Kidney capillary endothelial cell (primary cell): ENCODE measurements at regions not wholly inside any gene's neighbourhood (a gene's known extent, or its start where the extent isn't known, plus 50 kb on each side); places are given as distances from the start of the nearest gene placed in this dataset.
"Not testable (repeated sequence)": the region's sequence is repeated elsewhere in the genome, so short reads cannot be mapped to it uniquely, and the experiment has no call there.

Experiments used
- DNase-seq: peaks from one replicate; pipeline ENCODE4 v3.0.0-alpha.2; 2018; ENCODE audit warnings: low spot score

- DNase-seq = no peak
Measured at GRCh38 chr6:938916-939315, 246.0 kb upstream of the EXOC2 start.

- DNase-seq = no peak
Measured at GRCh38 chr6:938271-938905, 245.4 kb upstream of the EXOC2 start.

- DNase-seq = no peak
Measured at GRCh38 chr6:935582-935981, 242.6 kb upstream of the EXOC2 start.

GRCh38 chr6:934686-935085 is 241.7 kb upstream of the EXOC2 start:
- DNase-seq = no peak

- DNase-seq = not testable (repeated sequence)
Measured at GRCh38 chr6:931919-932318, 239.0 kb upstream of the EXOC2 start.

- DNase-seq = no peak
Measured at GRCh38 chr6:927157-927556, 234.2 kb upstream of the EXOC2 start.

GRCh38 chr6:925656-926213 is 232.8 kb upstream of the EXOC2 start:
- DNase-seq = no peak

- DNase-seq = no peak
Measured at GRCh38 chr6:924661-925060, 231.7 kb upstream of the EXOC2 start.

GRCh38 chr6:921400-921799 is 228.5 kb upstream of the EXOC2 start:
- no peak for DNase-seq

GRCh38 chr6:920512-920911 is 227.6 kb upstream of the EXOC2 start:
- DNase-seq = no peak

GRCh38 chr6:919500-919899 is 226.6 kb upstream of the EXOC2 start:
- no peak for DNase-seq

GRCh38 chr6:917939-918338 is 225.0 kb upstream of the EXOC2 start:
- DNase-seq = no peak

GRCh38 chr6:917296-917695 is 224.4 kb upstream of the EXOC2 start:
- DNase-seq = no peak

- DNase-seq = no peak
Measured at GRCh38 chr6:916131-916530, 223.2 kb upstream of the EXOC2 start.

GRCh38 chr6:912871-913835 is 220.2 kb upstream of the EXOC2 start:
- no peak for DNase-seq

GRCh38 chr6:907928-908327 is 215.0 kb upstream of the EXOC2 start:
- no peak for DNase-seq

- DNase-seq = no peak
Measured at GRCh38 chr6:906920-907319, 214.0 kb upstream of the EXOC2 start.

GRCh38 chr6:905556-905955 is 212.6 kb upstream of the EXOC2 start:
- DNase-seq = no peak

GRCh38 chr6:904994-905393 is 212.1 kb upstream of the EXOC2 start:
- no peak for DNase-seq

GRCh38 chr6:903761-904160 is 210.8 kb upstream of the EXOC2 start:
- no peak for DNase-seq

- DNase-seq = no peak
Measured at GRCh38 chr6:901696-902460, 208.9 kb upstream of the EXOC2 start.
